Fibroblast of pulmonary artery (primary cell): ENCODE measurements at regions not wholly inside any gene's neighbourhood (a gene's known extent, or its start where the extent isn't known, plus 50 kb on each side); places are given as distances from the start of the nearest gene placed in this dataset.

ENCODE experiments used
- DNase-seq: peaks from one replicate; pipeline ENCODE4 v3.0.0-alpha.2; 2010; ENCODE audit warnings: low read depth
- H3K4me3 ChIP-seq: replicated peaks from 2 replicates; pipeline ENCODE4 v1.5.1; 2011; ENCODE audit warnings: low read depth, mild to moderate bottlenecking, control low read depth, low read length, moderate library complexity
- TF ChIP-seq, protein P1 (sequence below): IDR thresholded peaks from 2 replicates; pipeline ENCODE4 v1.5.1; 2011; ENCODE audit warnings: mild to moderate bottlenecking, control low read depth, low read length, inconsistent platforms; ENCODE audit errors: missing control alignments

DNA sequence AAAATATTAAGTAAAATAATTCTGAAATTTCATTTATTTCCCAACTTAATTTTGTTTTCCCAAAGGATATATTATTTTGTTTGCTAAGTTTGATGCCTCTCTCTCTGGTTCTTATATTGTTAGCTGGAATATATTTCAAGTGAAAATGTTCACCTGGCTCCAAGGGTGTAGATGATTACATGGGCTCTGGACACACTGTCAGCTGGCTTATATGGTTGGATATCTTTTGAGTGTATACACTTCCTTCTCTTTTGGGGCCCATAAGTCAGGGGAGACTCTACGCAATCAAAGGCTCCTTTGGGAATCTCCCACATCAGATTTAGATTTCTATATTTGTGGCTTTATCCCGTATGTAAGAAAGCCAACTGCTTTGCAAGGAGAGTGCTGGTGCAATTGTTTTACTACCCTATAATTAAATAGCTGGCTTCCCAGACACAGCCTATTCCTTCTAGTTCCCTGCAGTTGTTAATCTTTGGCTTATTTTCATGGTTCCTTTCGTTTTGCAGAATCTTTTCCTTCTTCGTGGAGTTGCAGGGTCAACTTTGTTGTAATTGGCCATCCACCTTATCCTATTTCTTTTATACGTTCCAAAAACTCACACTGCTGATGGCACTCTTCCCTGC is 225.7 kb downstream of the DPH6 start:
- TF ChIP-seq, protein P1, sequence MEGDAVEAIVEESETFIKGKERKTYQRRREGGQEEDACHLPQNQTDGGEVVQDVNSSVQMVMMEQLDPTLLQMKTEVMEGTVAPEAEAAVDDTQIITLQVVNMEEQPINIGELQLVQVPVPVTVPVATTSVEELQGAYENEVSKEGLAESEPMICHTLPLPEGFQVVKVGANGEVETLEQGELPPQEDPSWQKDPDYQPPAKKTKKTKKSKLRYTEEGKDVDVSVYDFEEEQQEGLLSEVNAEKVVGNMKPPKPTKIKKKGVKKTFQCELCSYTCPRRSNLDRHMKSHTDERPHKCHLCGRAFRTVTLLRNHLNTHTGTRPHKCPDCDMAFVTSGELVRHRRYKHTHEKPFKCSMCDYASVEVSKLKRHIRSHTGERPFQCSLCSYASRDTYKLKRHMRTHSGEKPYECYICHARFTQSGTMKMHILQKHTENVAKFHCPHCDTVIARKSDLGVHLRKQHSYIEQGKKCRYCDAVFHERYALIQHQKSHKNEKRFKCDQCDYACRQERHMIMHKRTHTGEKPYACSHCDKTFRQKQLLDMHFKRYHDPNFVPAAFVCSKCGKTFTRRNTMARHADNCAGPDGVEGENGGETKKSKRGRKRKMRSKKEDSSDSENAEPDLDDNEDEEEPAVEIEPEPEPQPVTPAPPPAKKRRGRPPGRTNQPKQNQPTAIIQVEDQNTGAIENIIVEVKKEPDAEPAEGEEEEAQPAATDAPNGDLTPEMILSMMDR, result no peak
- no peak for DNase-seq
- no peak overlapping the region for H3K4me3 ChIP-seq

DNA sequence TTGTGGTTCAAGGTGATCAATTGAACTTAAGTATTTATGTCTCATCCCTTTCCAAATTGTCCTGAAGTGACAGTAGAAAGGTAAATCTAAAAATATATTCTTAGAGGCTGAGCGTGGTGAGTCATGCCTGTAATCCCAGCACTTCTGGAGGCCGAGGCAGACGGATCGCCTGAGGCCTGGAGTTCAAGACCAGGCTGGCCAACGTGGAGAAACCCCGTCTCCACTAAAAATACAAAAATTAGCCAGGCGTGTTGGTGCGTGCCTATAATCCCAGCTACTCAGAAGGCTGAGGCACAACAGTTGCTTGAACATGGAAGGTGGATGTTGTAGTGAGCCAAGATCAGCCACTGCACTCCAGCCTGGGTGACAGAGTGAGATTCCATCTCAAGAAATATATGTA is 226.6 kb downstream of the DPH6 start:
- TF ChIP-seq, protein P1, result no peak
- no peak for DNase-seq
- no peak overlapping the region for H3K4me3 ChIP-seq

DNA sequence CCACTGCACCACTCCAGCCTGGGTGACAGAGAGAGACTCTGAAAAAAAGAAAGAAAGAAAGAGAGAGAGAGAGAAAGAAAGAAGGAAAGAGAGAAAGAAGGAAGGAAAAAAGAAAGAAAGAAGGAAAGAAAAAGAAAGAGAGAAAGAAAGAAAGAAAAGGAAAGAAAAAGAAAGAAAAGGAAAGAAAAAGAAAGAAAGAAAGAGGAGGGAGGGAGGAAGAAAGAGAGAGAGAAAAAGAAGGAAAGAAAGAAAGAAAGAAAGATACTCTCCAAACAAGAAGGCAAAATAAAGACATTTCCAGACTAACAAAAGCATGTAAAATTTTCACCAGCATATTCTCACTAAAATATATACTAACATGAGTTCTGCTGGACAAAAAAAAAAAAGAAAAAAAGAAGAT is 228.7 kb downstream of the DPH6 start:
- H3K4me3 ChIP-seq, result no peak overlapping the region
- no peak for DNase-seq
- TF ChIP-seq, protein P1, result no peak

DNA sequence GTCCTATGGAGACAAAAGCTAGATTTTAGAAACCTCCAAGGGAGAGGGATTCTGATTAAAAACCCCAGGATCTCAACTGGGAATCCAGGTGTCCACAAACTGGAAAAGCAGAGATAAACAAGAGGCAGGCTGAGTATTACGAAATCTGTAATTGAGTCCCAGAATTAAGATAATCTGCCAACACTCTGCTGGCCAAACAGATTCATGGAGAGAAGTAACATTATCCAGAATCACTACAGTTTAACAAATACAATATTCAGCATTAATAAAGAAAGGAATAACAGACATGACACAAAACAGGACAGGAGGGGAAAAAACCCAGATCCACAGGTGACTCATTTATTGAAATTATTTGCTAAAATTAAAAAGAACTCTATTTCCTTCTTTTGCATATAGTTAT is 227.2 kb upstream of the NANOGP8 start:
- DNase-seq, result no peak
- no peak overlapping the region for H3K4me3 ChIP-seq
- TF ChIP-seq, protein P1, result no peak

DNA sequence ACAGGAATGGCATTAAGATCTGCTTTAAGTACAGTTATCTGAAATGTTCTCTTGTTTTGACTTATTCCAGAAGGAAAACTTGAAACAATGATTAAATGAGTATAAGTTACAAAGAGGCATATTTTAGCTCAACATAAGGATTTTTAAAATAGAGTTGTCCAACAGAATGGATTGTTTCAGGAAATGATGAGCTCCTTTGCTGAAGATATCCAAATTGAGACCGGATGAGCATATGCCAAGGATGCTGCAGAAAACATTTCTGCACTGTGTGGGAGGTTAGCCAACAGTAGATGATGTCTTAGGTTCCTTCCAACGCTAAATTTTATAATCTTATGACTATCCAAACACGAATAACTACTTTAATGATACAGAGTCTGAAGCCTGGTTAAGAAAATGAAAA is 226.5 kb upstream of the NANOGP8 start:
- peak; percentile 33 for DNase-seq
- H3K4me3 ChIP-seq, result no peak overlapping the region
- TF ChIP-seq, protein P1, result no peak

DNA sequence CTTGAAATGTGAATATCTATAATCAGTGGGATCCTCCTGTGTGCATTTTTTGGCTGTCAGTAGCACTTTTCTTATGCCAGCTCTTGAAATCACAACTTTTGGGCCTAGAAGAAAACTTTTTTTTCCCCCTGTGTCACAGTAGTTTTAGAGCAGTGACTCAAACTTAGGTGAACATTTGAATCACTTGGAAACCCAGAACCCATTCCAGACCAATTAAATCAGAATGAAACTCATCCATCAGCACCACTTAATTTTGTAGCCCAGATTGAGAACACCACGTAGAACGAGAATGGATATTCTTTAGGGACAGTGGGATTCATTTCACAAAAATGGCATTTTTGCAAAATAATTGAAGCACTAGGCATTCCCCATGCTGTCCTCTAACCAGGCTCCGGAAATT is 224.8 kb upstream of the NANOGP8 start:
- H3K4me3 ChIP-seq, result no peak overlapping the region
- TF ChIP-seq, protein P1, result no peak
- no peak for DNase-seq

DNA sequence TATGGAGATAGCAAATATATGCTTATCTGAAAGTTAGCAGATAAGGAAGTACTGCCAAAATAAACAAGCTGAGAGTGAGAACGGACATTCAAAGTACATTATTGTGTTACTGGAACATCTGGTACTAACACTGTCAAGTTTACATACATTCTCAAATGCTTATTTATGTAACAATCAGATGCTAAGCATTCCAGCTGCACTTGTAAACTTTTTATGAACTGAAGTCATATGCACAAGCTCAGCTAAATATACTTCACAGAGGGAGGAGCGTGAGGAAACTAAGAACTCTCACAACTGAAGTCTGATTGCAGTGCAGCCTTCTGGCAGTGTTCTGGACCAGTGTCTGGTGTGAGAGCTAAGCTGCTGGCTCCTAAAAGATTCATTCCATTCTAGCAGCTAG is 223.7 kb upstream of the NANOGP8 start:
- no peak overlapping the region for H3K4me3 ChIP-seq
- TF ChIP-seq, protein P1, result no peak
- peak; percentile 91 for DNase-seq
